Esophagus muscularis mucosa (tissue), 4 donors: ENCODE measurements at regions not wholly inside any gene's neighbourhood (a gene's known extent, or its start where the extent isn't known, plus 50 kb on each side); places are given as distances from the start of the nearest gene placed in this dataset.

Experiments
- DNase-seq: peaks from one replicate; pipeline ENCODE4 v3.0.0-alpha.2; 2017; ENCODE audit errors: extremely low spot score
- H3K27ac ChIP-seq, 4 donors: fragments of 200-600 bp; sonication (generic); replicated peaks in 1 of 4; 1 replicate in 3 of 4; 2 replicates in 1 of 4; pipeline ENCODE4 v1.5.1; 2016 to 2019; ENCODE audit warnings: mild to moderate bottlenecking in 1 of 4
- H3K27me3 ChIP-seq, 4 donors: fragments of 200-600 bp; sonication (generic); one replicate each; pipeline versions ENCODE4 v1.5.1 to v1.6.0; 2016 to 2019
- H3K36me3 ChIP-seq, 4 donors: fragments of 200-600 bp; sonication (generic); one replicate each; pipeline ENCODE4 v1.5.1; 2016 to 2019
- H3K4me1 ChIP-seq, 4 donors: fragments of 200-600 bp; sonication (generic); one replicate each; pipeline ENCODE4 v1.5.1; 2016 to 2019
- H3K4me3 ChIP-seq, 4 donors: fragments of 200-600 bp; sonication (generic); 1 replicate in 2 of 4; 2 replicates in 2 of 4; pipeline ENCODE4 v1.5.1; 2016 to 2019; ENCODE audit warnings: mild to moderate bottlenecking in 4 of 4, moderate library complexity in 1 of 4
- H3K9me3 ChIP-seq, 4 donors: fragments of 200-600 bp; sonication (generic); 1 replicate in 3 of 4; 2 replicates in 1 of 4; pipeline ENCODE4 v1.5.1; 2016 to 2019
- CTCF ChIP-seq, 3 experiments: fragments of 200-600 bp in 2 of 3; fragments of 450-650 bp in 1 of 3; sonication (generic) in 2 of 3; IDR thresholded peaks; one replicate each; pipeline ENCODE4 v1.5.1; 2017 to 2019; ENCODE audit warnings: antibody characterized with exemption in 3 of 3, mild to moderate bottlenecking in 2 of 3, moderate library complexity in 1 of 3
- EP300 ChIP-seq: sonication (generic); formaldehyde crosslinking; IDR thresholded peaks from one replicate; pipeline ENCODE4 v1.6.1; 2017; ENCODE audit warnings: antibody characterized with exemption
- POLR2A ChIP-seq: fragments of 450-650 bp; IDR thresholded peaks from one replicate; pipeline ENCODE4 v1.6.1; 2017; ENCODE audit warnings: antibody characterized with exemption, moderate library complexity, mild to moderate bottlenecking, low read depth
- POLR2AphosphoS5 ChIP-seq, 2 donors: sonication (generic); formaldehyde crosslinking; IDR thresholded peaks; one replicate each; pipeline ENCODE4 v1.6.1; 2017; ENCODE audit warnings: antibody characterized with exemption in 2 of 2
- WGBS: methylation state at CpG from one replicate; pipeline ENCODE4 v1.1.5; 2018; 5-methylcytosine and 5-hydroxymethylcytosine counted together
- intact Hi-C: fragments of 100-400 bp; cut with DNase I; formaldehyde crosslinking; loops from one replicate; pipeline ENCODE4 v1.15.1; 2023

- H3K27ac ChIP-seq: no peak overlapping the region
- intact Hi-C loops: no loop called here
- H3K4me1 ChIP-seq: no peaks in the 10 kb centered on the region
- peaks cover 0 to 17% (median 0%) of the 10 kb centered on the region in 4 donors for H3K27me3 ChIP-seq
- DNase-seq: no peak
- no peaks in the 10 kb centered on the region for H3K36me3 ChIP-seq
- H3K9me3 ChIP-seq: no peaks in the 10 kb centered on the region
- H3K4me3 ChIP-seq: no peak overlapping the region
- TF ChIP-seq CTCF (IDR thresholded peaks at IDR 0.05) (no peak), EP300 (no peak), POLR2AphosphoS5 (IDR thresholded peaks at IDR 0.05) (no peak), POLR2A (no peak)
- 75% methylated on average over 7 of the region's 7 CpGs for WGBS
Observed at GRCh38 chr2:16039823-16040222, 99.5 kb downstream of the MYCN start.

GRCh38 chr2:16039055-16039454 lies 98.7 kb downstream of the MYCN start:
- 75% methylated on average over 1 of the region's 1 CpG for whole genome bisulfite sequencing
- intact Hi-C loops: no loop called here

GRCh38 chr2:16038621-16039020 lies 98.3 kb downstream of the MYCN start:
- no peak overlapping the region for H3K4me3 ChIP-seq
- DNase-seq: no peak
- no peaks in the 10 kb centered on the region for H3K36me3 ChIP-seq
- H3K27me3 ChIP-seq: peaks cover 0 to 25% (median 0%) of the 10 kb centered on the region in 4 donors
- TF ChIP-seq POLR2AphosphoS5 (IDR thresholded peaks at IDR 0.05) (no peak), CTCF (IDR thresholded peaks at IDR 0.05) (no peak), EP300 (no peak), POLR2A (no peak)
- H3K9me3 ChIP-seq: no peaks in the 10 kb centered on the region
- 43% methylated on average over 9 of the region's 11 CpGs for WGBS
- intact Hi-C loops: no loop called here
- H3K27ac ChIP-seq: no peak overlapping the region
- no peaks in the 10 kb centered on the region for H3K4me1 ChIP-seq

More at GRCh38 chr2:16039055-16039454, 98.7 kb downstream of the MYCN start:
- no peak overlapping the region for H3K27ac ChIP-seq
- H3K4me3 ChIP-seq: no peak overlapping the region
- H3K36me3 ChIP-seq: no peaks in the 10 kb centered on the region
- peaks cover 0 to 21% (median 0%) of the 10 kb centered on the region in 4 donors for H3K27me3 ChIP-seq
- H3K9me3 ChIP-seq: no peaks in the 10 kb centered on the region
- DNase-seq: no peak
- H3K4me1 ChIP-seq: no peaks in the 10 kb centered on the region
- TF ChIP-seq CTCF (IDR thresholded peaks at IDR 0.05) (no peak), EP300 (no peak), POLR2A (no peak), POLR2AphosphoS5 (IDR thresholded peaks at IDR 0.05) (no peak)

GRCh38 chr2:16037808-16038457 lies 97.6 kb downstream of the MYCN start:
- 82% methylated on average over 13 of the region's 13 CpGs for WGBS
- Histone ChIP-seq H3K9me3 (no peaks in the 10 kb centered on the region), H3K27me3 (peaks cover 0 to 30% (median 0%) of the 10 kb centered on the region in 4 donors), H3K36me3 (no peaks in the 10 kb centered on the region), H3K27ac (no peak overlapping the region), H3K4me1 (no peaks in the 10 kb centered on the region), H3K4me3 (no peak overlapping the region)
- no peak for DNase-seq
- intact Hi-C loops: no loop called here
- no peak for TF ChIP-seq EP300
- TF ChIP-seq POLR2AphosphoS5 (IDR thresholded peaks at IDR 0.05): no peak
- TF ChIP-seq POLR2A: no peak
- no peak for TF ChIP-seq CTCF (IDR thresholded peaks at IDR 0.05)

- Histone ChIP-seq H3K4me3 (no peak overlapping the region), H3K4me1 (no peaks in the 10 kb centered on the region), H3K27me3 (peaks cover 0 to 27% (median 0%) of the 10 kb centered on the region in 4 donors), H3K27ac (no peak overlapping the region), H3K9me3 (no peaks in the 10 kb centered on the region), H3K36me3 (no peaks in the 10 kb centered on the region)
- WGBS: 92% methylated on average over 3 of the region's 3 CpGs
- no peak for TF ChIP-seq EP300
- TF ChIP-seq POLR2A: no peak
- TF ChIP-seq CTCF (IDR thresholded peaks at IDR 0.05): no peak
- TF ChIP-seq POLR2AphosphoS5 (IDR thresholded peaks at IDR 0.05): no peak
- no peak for DNase-seq
- intact Hi-C loops: no loop called here
Observed at GRCh38 chr2:16036951-16037350, 96.6 kb downstream of the MYCN start.
